Endothelial cell (in vitro differentiated cells): ENCODE measurements at regions not wholly inside any gene's neighbourhood (a gene's known extent, or its start where the extent isn't known, plus 50 kb on each side); places are given as distances from the start of the nearest gene placed in this dataset.

Source experiments
- DNase-seq: peaks from one replicate; pipeline ENCODE4 v3.0.0; 2021; ENCODE audit warnings: low spot score
- H3K27ac Mint-ChIP-seq: one replicate; pipeline ENCODE4 v1.8.0; 2021; ENCODE audit warnings: mixed read lengths, inconsistent platforms; ENCODE audit not compliant: unreplicated experiment
- H3K27me3 Mint-ChIP-seq: one replicate; pipeline ENCODE4 v1.8.0; 2021; ENCODE audit warnings: mild to moderate bottlenecking, moderate library complexity, mixed read lengths, inconsistent platforms; ENCODE audit not compliant: unreplicated experiment
- H3K36me3 Mint-ChIP-seq: one replicate; pipeline ENCODE4 v1.8.0; 2021; ENCODE audit warnings: mild to moderate bottlenecking, low read depth, mixed read lengths, inconsistent platforms; ENCODE audit not compliant: unreplicated experiment
- H3K4me1 Mint-ChIP-seq: one replicate; pipeline ENCODE4 v1.8.0; 2021; ENCODE audit warnings: mild to moderate bottlenecking, mixed read lengths, inconsistent platforms; ENCODE audit not compliant: unreplicated experiment
- H3K4me3 Mint-ChIP-seq: one replicate; pipeline ENCODE4 v1.8.0; 2021; ENCODE audit warnings: mild to moderate bottlenecking, mixed read lengths, inconsistent platforms; ENCODE audit not compliant: unreplicated experiment
- H3K9me3 Mint-ChIP-seq: one replicate; pipeline ENCODE4 v1.8.0; 2021; ENCODE audit warnings: mixed read lengths, inconsistent platforms; ENCODE audit not compliant: unreplicated experiment
- TF ChIP-seq, protein P1 (sequence below): fragments of 200-600 bp; sonication (generic); IDR thresholded peaks from one replicate; pipeline ENCODE4 v1.5.0; 2021; ENCODE audit warnings: antibody characterized with exemption; ENCODE audit not compliant: unreplicated experiment

DNA sequence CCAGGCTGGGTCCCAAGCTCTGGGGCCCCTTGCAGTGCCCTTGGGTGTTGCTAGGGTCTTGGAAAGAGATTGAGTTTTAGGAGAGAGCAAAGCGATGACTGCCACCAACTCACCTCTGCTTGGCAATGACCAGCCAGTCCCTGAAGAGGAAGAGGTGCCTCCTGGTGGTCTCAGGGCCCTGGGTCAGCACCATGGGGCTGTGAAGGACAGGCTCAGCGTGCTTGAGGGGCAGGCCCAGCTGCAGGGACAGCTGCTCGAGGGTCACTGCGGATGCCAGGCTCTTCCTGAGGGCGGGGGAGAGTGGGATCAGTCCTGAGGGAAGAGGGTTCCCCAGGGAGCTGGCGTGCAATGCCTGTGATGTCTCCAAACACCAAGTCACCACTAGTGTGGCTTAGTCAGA is 50.8 kb upstream of the TAGAP start:
- H3K4me1 Mint-ChIP-seq, result peaks cover 2% of the 10 kb centered on the region
- H3K27me3 Mint-ChIP-seq, result no peaks in the 10 kb centered on the region
- DNase-seq, result no peak
- no peaks in the 10 kb centered on the region for H3K9me3 Mint-ChIP-seq
- H3K36me3 Mint-ChIP-seq, result no peaks in the 10 kb centered on the region
- TF ChIP-seq, protein P1, sequence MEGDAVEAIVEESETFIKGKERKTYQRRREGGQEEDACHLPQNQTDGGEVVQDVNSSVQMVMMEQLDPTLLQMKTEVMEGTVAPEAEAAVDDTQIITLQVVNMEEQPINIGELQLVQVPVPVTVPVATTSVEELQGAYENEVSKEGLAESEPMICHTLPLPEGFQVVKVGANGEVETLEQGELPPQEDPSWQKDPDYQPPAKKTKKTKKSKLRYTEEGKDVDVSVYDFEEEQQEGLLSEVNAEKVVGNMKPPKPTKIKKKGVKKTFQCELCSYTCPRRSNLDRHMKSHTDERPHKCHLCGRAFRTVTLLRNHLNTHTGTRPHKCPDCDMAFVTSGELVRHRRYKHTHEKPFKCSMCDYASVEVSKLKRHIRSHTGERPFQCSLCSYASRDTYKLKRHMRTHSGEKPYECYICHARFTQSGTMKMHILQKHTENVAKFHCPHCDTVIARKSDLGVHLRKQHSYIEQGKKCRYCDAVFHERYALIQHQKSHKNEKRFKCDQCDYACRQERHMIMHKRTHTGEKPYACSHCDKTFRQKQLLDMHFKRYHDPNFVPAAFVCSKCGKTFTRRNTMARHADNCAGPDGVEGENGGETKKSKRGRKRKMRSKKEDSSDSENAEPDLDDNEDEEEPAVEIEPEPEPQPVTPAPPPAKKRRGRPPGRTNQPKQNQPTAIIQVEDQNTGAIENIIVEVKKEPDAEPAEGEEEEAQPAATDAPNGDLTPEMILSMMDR, result no peak
- no peak overlapping the region for H3K4me3 Mint-ChIP-seq
- H3K27ac Mint-ChIP-seq, result no peak overlapping the region

- no peak overlapping the region for H3K4me3 Mint-ChIP-seq
- TF ChIP-seq, protein P1, result no peak
- H3K27ac Mint-ChIP-seq, result no peak overlapping the region
- H3K27me3 Mint-ChIP-seq, result no peaks in the 10 kb centered on the region
- no peaks in the 10 kb centered on the region for H3K9me3 Mint-ChIP-seq
- H3K36me3 Mint-ChIP-seq, result no peaks in the 10 kb centered on the region
- peaks cover 2% of the 10 kb centered on the region for H3K4me1 Mint-ChIP-seq
- no peak for DNase-seq
Observed at GRCh38 chr6:159094444-159095252, 49.9 kb upstream of the TAGAP start.
